Activated naive CD4-positive, alpha-beta T cell treated with Interleukin-2 at 50 U/mL for 16 hours (primary cell): ENCODE measurements at regions not wholly inside any gene's neighbourhood (a gene's known extent, or its start where the extent isn't known, plus 50 kb on each side); places are given as distances from the start of the nearest gene placed in this dataset.
"Not testable (repeated sequence)": the region's sequence is repeated elsewhere in the genome, so short reads cannot be mapped to it uniquely, and the experiment has no call there.

Experiments
- DNase-seq: peaks from one replicate; pipeline ENCODE4 v3.0.0-alpha.2; 2020

- no peak for DNase-seq
Observed at GRCh38 chr12:22115711-22116110, 69.7 kb downstream of the CMAS start.

GRCh38 chr12:22116376-22116775 is 70.4 kb downstream of the CMAS start:
- no peak for DNase-seq

GRCh38 chr12:22117563-22118237 is 71.7 kb downstream of the CMAS start:
- no peak for DNase-seq

GRCh38 chr12:22118238-22118790 is 72.3 kb downstream of the CMAS start:
- no peak for DNase-seq

GRCh38 chr12:22121224-22121623 is 75.2 kb downstream of the CMAS start:
- DNase-seq, result peak; percentile 34

- no peak for DNase-seq
Observed at GRCh38 chr12:22122359-22122758, 76.3 kb downstream of the CMAS start.

GRCh38 chr12:22124987-22125386 is 79.0 kb downstream of the CMAS start:
- DNase-seq, result no peak

- DNase-seq, result not testable (repeated sequence)
Observed at GRCh38 chr12:22126101-22126500, 80.1 kb downstream of the CMAS start.

- no peak for DNase-seq
Observed at GRCh38 chr12:22126758-22127157, 80.7 kb downstream of the CMAS start.

GRCh38 chr12:22130671-22131070 is 84.7 kb downstream of the CMAS start:
- DNase-seq, result no peak

- DNase-seq, result not testable (repeated sequence)
Observed at GRCh38 chr12:22136604-22137117, 90.6 kb downstream of the CMAS start.
